Activated T-cell treated with anti-CD3 and anti-CD28 coated beads, Interleukin-2, amount 50 U/mL, for 1 hour (primary cell): ENCODE measurements at regions not wholly inside any gene's neighbourhood (a gene's known extent, or its start where the extent isn't known, plus 50 kb on each side); places are given as distances from the start of the nearest gene placed in this dataset.
"Not testable (repeated sequence)": the region's sequence is repeated elsewhere in the genome, so short reads cannot be mapped to it uniquely, and the experiment has no call there.

Experiments
- DNase-seq: peaks from one replicate; pipeline ENCODE4 v3.0.0-alpha.2; 2020

GRCh38 chr2:38482710-38483109 is 105.6 kb upstream of the ATL2 start:
- DNase-seq, result not testable (repeated sequence)

GRCh38 chr2:38480617-38481016 is 103.5 kb upstream of the ATL2 start:
- no peak for DNase-seq

GRCh38 chr2:38477006-38477405 is 99.9 kb upstream of the ATL2 start:
- no peak for DNase-seq

- no peak for DNase-seq
Measured at GRCh38 chr2:38475567-38475881, 98.5 kb upstream of the ATL2 start.

GRCh38 chr2:38474715-38475566 is 97.9 kb upstream of the ATL2 start:
- no peak for DNase-seq

- no peak for DNase-seq
Measured at GRCh38 chr2:38474021-38474456, 97.0 kb upstream of the ATL2 start.

- no peak for DNase-seq
Measured at GRCh38 chr2:38473333-38474005, 96.4 kb upstream of the ATL2 start.

- no peak for DNase-seq
Measured at GRCh38 chr2:38470115-38470514, 93.0 kb upstream of the ATL2 start.

- no peak for DNase-seq
Measured at GRCh38 chr2:38467768-38468455, 90.8 kb upstream of the ATL2 start.

GRCh38 chr2:38466876-38467767 is 90.0 kb upstream of the ATL2 start:
- no peak for DNase-seq

- DNase-seq, result no peak
Measured at GRCh38 chr2:38466409-38466808, 89.3 kb upstream of the ATL2 start.

GRCh38 chr2:38465789-38466127 is 88.7 kb upstream of the ATL2 start:
- peak; percentile 20 for DNase-seq

GRCh38 chr2:38464971-38465788 is 88.1 kb upstream of the ATL2 start:
- DNase-seq, result no peak

GRCh38 chr2:38463752-38464151 is 86.7 kb upstream of the ATL2 start:
- DNase-seq, result no peak

- DNase-seq, result no peak
Measured at GRCh38 chr2:38462121-38462661, 85.1 kb upstream of the ATL2 start.

GRCh38 chr2:38461470-38461869 is 84.4 kb upstream of the ATL2 start:
- DNase-seq, result no peak

GRCh38 chr2:38460313-38460712 is 83.2 kb upstream of the ATL2 start:
- no peak for DNase-seq

GRCh38 chr2:38454081-38454480 is 77.0 kb upstream of the ATL2 start:
- DNase-seq, result no peak

- DNase-seq, result not testable (repeated sequence)
Measured at GRCh38 chr2:38451778-38452177, 74.7 kb upstream of the ATL2 start.

- no peak for DNase-seq
Measured at GRCh38 chr2:38450509-38450908, 73.4 kb upstream of the ATL2 start.

GRCh38 chr2:38448692-38449410 is 71.8 kb upstream of the ATL2 start:
- no peak for DNase-seq
